HG03571 (cell line): ENCODE measurements at regions not wholly inside any gene's neighbourhood (a gene's known extent, or its start where the extent isn't known, plus 50 kb on each side); places are given as distances from the start of the nearest gene placed in this dataset.

Experiments
- ATAC-seq: cut with Tn5 transposase; IDR thresholded peaks from one replicate; pipeline ENCODE4 v1.9.1; 2021; ENCODE audit not compliant: unreplicated experiment

GRCh38 chr2:120986898-120987650 lies 251.4 kb downstream of the GLI2 start:
- no peak for ATAC-seq

GRCh38 chr2:120988051-120988699 lies 252.5 kb downstream of the GLI2 start:
- ATAC-seq = no peak

- ATAC-seq = no peak
These were observed 253.2 kb downstream of the GLI2 start for GRCh38 chr2:120988700-120989511.

DNA sequence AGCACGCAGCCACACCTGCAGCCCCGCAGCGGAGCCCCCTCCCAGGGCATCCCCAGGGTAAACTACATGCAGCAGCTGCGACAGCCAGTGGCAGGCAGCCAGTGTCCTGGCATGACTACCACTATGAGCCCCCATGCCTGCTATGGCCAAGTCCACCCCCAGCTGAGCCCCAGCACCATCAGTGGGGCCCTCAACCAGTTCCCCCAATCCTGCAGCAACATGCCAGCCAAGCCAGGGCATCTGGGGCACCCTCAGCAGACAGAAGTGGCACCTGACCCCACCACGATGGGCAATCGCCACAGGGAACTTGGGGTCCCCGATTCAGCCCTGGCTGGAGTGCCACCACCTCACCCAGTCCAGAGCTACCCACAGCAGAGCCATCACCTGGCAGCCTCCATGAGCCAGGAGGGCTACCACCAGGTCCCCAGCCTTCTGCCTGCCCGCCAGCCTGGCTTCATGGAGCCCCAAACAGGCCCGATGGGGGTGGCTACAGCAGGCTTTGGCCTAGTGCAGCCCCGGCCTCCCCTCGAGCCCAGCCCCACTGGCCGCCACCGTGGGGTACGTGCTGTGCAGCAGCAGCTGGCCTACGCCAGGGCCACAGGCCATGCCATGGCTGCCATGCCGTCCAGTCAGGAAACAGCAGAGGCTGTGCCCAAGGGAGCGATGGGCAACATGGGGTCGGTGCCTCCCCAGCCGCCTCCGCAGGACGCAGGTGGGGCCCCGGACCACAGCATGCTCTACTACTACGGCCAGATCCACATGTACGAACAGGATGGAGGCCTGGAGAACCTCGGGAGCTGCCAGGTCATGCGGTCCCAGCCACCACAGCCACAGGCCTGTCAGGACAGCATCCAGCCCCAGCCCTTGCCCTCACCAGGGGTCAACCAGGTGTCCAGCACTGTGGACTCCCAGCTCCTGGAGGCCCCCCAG lies 254.1 kb downstream of the GLI2 start:
- ATAC-seq = no peak

GRCh38 chr2:120990451-120990871 lies 254.8 kb downstream of the GLI2 start:
- ATAC-seq = no peak

- no peak for ATAC-seq
These were observed 255.8 kb downstream of the GLI2 start for GRCh38 chr2:120991441-120991840.

- ATAC-seq = no peak
These were observed 257.3 kb downstream of the GLI2 start for GRCh38 chr2:120992791-120993555.

- no peak for ATAC-seq
These were observed 258.0 kb downstream of the GLI2 start for GRCh38 chr2:120993661-120994060.

GRCh38 chr2:120994301-120994995 lies 258.8 kb downstream of the GLI2 start:
- ATAC-seq = no peak

DNA sequence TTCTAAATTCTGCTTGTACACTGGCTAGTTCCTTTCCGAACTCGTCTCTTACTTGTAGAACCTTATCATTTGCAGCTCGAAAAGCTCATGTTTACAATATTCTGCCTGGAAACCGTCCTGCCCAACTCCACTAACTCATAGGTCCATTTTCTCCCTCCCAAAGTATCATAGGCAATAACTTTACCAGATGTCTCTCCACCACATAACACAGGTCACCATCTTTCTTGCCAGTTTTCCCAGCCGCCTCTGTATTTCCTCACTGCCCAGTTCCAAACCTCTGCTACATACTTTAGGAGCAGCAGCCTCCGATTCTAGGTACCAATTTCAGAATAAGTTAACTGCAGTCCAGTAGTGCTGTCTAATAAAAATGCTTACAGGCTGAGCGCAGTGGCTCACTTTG lies 259.5 kb downstream of the GLI2 start:
- ATAC-seq = no peak

- ATAC-seq = no peak
These were observed 260.1 kb downstream of the GLI2 start for GRCh38 chr2:120995656-120996190.

DNA sequence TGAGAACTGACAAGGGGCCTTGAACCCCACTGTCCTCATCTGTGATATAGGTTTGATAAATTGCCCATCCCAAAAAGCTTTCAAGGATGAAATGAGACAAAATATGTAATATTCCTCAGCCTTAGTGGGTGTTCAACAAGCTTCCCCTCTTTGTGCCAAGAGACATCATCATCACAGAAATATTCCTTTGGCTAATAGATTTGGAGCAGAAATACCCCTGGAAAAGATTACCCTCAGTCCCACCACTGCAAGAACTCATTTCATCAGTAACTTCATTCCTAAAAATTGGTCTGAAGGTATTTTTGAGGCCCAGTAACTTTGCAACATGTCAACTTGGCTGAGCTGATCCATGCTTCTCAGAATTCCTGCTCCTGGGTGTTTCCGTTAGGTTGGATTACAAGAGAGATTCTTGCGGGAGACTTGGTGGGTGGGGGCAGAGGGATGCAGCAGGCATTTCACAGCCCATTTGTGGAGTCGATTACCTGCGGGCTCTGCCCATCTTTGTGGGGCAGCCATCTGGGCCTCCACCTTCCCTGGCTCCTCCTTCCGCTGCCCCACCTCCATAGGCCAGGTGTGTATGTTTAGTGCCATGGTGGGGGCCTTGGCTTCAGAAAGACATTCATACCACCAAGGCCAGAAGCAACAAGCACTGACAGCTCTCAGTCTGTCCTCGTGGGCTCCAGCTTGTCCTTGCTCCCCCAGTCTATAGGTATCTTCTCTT lies 263.9 kb downstream of the GLI2 start:
- ATAC-seq = no peak

DNA sequence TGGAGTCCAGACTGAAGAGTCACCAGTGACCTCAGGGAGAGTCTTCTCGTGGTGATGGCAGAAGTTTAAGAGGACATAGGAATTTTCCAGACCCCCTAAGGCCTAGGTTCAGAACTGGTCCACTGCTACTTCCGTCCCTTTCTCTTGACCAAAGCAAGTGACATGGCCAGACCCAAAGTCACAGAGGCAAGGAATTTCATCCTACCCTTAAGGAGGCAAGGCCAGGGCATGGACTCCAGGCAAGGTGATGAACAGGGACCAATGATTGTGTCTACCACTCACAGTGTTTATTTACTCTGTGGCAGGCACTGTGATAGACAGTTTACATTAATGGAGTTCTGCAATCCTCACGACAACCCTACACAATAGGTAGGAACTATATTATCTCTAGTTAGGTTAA lies 265.1 kb downstream of the GLI2 start:
- ATAC-seq = no peak

- ATAC-seq = no peak
These were observed 266.0 kb downstream of the GLI2 start for GRCh38 chr2:121001641-121002040.

DNA sequence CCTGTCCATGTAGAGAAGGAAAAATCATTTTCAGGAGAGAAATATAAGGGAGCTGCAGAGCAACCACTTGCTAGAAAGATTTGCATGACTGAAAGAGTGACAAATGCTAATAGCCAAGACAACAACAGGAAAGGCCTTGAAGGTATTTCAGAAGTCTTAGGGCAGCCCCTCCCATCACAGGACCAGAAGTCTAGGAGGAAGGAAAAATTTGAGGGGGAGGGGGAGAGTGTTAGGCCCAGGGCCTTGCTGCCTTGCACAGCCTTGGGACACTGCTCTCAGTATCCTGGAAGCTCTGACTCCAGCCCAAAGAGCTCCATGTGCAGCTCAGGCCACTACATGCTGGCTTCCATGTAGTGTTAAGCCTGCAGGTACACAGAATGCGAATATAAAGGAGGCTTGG lies 266.9 kb downstream of the GLI2 start:
- no peak for ATAC-seq

DNA sequence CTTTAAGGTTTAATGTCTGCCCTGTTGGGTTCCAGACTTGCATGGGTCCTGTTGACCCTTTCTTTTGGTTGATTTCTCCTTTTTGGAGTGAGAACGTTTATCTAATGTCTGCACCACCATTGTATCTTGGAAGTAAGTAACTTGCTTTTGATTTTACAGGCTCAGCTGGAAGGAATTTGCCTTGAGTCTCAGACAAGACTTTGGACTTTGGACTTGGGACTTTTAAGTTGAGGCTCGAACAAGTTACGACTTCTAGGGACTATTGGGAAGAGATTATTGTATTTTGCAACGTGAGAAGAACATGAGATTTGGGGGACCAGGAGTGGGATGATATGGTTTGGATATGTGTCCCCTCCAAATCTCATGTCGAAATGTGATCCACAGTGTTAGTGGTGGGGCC lies 267.7 kb downstream of the GLI2 start:
- ATAC-seq = no peak

DNA sequence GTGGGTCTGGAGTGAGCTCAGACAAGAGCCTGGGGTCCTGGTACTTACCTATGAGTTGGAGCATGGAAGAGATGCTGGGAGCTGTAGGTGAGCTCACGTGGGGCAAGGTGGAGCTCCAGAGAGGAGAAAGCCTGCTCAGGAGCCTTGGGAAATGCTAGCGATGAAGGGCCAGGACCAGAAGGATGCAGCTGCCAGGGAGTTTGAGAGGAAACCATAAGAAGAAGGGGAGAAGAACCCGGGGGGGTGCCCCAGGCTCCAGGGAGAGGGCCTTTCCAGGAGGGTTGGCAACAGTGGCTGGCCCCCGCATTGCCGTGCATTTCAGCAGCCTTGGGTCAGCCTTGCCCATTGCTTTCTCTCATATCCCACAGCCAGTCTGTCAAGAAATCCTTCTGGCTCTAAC lies 268.7 kb downstream of the GLI2 start:
- ATAC-seq = no peak

DNA sequence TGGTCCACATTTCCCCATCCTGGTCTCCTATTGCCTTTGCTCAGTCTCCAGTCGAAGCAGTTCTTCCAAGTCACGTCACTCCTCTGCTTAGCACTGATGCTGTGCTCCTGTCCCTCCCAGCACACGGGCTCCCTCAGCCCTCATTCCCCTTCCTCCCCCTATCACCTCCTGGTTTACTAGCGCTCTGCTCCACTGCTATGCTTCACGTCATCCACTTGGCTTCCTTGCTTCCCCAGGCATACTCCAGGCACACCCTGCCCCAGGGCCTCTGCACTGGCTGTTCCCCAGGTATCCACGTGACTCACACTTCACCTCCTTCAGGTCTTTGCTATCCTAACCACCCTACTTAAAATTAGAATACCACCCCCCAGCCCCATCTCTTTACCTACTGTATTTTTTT lies 269.3 kb downstream of the GLI2 start:
- no peak for ATAC-seq

GRCh38 chr2:121005453-121005852 lies 269.8 kb downstream of the GLI2 start:
- no peak for ATAC-seq
